ENCODE measurements at regions not wholly inside any gene's neighbourhood (a gene's known extent, or its start where the extent isn't known, plus 50 kb on each side); places are given as distances from the start of the nearest gene placed in this dataset.

GRCh38 chr1:209041927-209042326, 541.6 kb upstream of the CAMK1G start:
- TF ChIP-seq, protein P1, sequence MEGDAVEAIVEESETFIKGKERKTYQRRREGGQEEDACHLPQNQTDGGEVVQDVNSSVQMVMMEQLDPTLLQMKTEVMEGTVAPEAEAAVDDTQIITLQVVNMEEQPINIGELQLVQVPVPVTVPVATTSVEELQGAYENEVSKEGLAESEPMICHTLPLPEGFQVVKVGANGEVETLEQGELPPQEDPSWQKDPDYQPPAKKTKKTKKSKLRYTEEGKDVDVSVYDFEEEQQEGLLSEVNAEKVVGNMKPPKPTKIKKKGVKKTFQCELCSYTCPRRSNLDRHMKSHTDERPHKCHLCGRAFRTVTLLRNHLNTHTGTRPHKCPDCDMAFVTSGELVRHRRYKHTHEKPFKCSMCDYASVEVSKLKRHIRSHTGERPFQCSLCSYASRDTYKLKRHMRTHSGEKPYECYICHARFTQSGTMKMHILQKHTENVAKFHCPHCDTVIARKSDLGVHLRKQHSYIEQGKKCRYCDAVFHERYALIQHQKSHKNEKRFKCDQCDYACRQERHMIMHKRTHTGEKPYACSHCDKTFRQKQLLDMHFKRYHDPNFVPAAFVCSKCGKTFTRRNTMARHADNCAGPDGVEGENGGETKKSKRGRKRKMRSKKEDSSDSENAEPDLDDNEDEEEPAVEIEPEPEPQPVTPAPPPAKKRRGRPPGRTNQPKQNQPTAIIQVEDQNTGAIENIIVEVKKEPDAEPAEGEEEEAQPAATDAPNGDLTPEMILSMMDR (conservative IDR thresholded peaks at IDR 0.05; ENCODE audit: low read length), result no peak
- no peak for TF ChIP-seq EZH2phosphoT487 (IDR thresholded peaks at IDR 0.05; ENCODE audit: borderline replicate concordance)

Measured in Loucy (cell line).